ENCODE measurements at regions not wholly inside any gene's neighbourhood (a gene's known extent, or its start where the extent isn't known, plus 50 kb on each side); places are given as distances from the start of the nearest gene placed in this dataset.

GRCh38 chr3:21892104-21892503 is 141.1 kb upstream of the ZNF385D start:
- Mint-ChIP-seq H3K4me3 (ENCODE audit: unreplicated experiment) (no peak overlapping the region), H3K4me1 (ENCODE audit: unreplicated experiment) (no peaks in the 10 kb centered on the region), H3K27ac (ENCODE audit: unreplicated experiment) (no peak overlapping the region), H3K9me3 (ENCODE audit: unreplicated experiment) (no peaks in the 10 kb centered on the region), H3K27me3 (ENCODE audit: unreplicated experiment) (no peaks in the 10 kb centered on the region), H3K36me3 (ENCODE audit: low read depth, unreplicated experiment) (no peaks in the 10 kb centered on the region)
- no peak for DNase-seq (ENCODE audit: low spot score)
- no peak for TF ChIP-seq CTCF (IDR thresholded peaks at IDR 0.05; ENCODE audit: unreplicated experiment)

- TF ChIP-seq CTCF (IDR thresholded peaks at IDR 0.05; ENCODE audit: unreplicated experiment), result no peak
- no peak overlapping the region for H3K27ac Mint-ChIP-seq (ENCODE audit: unreplicated experiment)
- no peaks in the 10 kb centered on the region for H3K4me1 Mint-ChIP-seq (ENCODE audit: unreplicated experiment)
- H3K36me3 Mint-ChIP-seq (ENCODE audit: low read depth, unreplicated experiment), result no peaks in the 10 kb centered on the region
- no peak overlapping the region for H3K4me3 Mint-ChIP-seq (ENCODE audit: unreplicated experiment)
- H3K9me3 Mint-ChIP-seq (ENCODE audit: unreplicated experiment), result no peaks in the 10 kb centered on the region
- no peak for DNase-seq (ENCODE audit: low spot score)
- no peaks in the 10 kb centered on the region for H3K27me3 Mint-ChIP-seq (ENCODE audit: unreplicated experiment)
These were observed 142.2 kb upstream of the ZNF385D start for GRCh38 chr3:21893242-21893641.

GRCh38 chr3:21894459-21895340 is 143.7 kb upstream of the ZNF385D start:
- TF ChIP-seq CTCF (IDR thresholded peaks at IDR 0.05; ENCODE audit: unreplicated experiment), result peak; percentile 64
- no peak for DNase-seq (ENCODE audit: low spot score)
- no peaks in the 10 kb centered on the region for H3K36me3 Mint-ChIP-seq (ENCODE audit: low read depth, unreplicated experiment)
- H3K27me3 Mint-ChIP-seq (ENCODE audit: unreplicated experiment), result no peaks in the 10 kb centered on the region
- H3K27ac Mint-ChIP-seq (ENCODE audit: unreplicated experiment), result no peak overlapping the region
- H3K4me1 Mint-ChIP-seq (ENCODE audit: unreplicated experiment), result no peaks in the 10 kb centered on the region
- no peak overlapping the region for H3K4me3 Mint-ChIP-seq (ENCODE audit: unreplicated experiment)
- H3K9me3 Mint-ChIP-seq (ENCODE audit: unreplicated experiment), result no peaks in the 10 kb centered on the region

- Mint-ChIP-seq H3K4me1 (ENCODE audit: unreplicated experiment) (no peaks in the 10 kb centered on the region), H3K27ac (ENCODE audit: unreplicated experiment) (no peak overlapping the region), H3K9me3 (ENCODE audit: unreplicated experiment) (no peaks in the 10 kb centered on the region), H3K4me3 (ENCODE audit: unreplicated experiment) (no peak overlapping the region), H3K27me3 (ENCODE audit: unreplicated experiment) (no peaks in the 10 kb centered on the region), H3K36me3 (ENCODE audit: low read depth, unreplicated experiment) (no peaks in the 10 kb centered on the region)
- no peak for DNase-seq (ENCODE audit: low spot score)
- TF ChIP-seq CTCF (IDR thresholded peaks at IDR 0.05; ENCODE audit: unreplicated experiment), result no peak
These were observed 147.3 kb upstream of the ZNF385D start for GRCh38 chr3:21898316-21898715.

GRCh38 chr3:21901484-21901883 is 150.5 kb upstream of the ZNF385D start:
- H3K4me1 Mint-ChIP-seq (ENCODE audit: unreplicated experiment), result no peaks in the 10 kb centered on the region
- no peaks in the 10 kb centered on the region for H3K27me3 Mint-ChIP-seq (ENCODE audit: unreplicated experiment)
- DNase-seq (ENCODE audit: low spot score), result no peak
- no peaks in the 10 kb centered on the region for H3K9me3 Mint-ChIP-seq (ENCODE audit: unreplicated experiment)
- no peak overlapping the region for H3K4me3 Mint-ChIP-seq (ENCODE audit: unreplicated experiment)
- TF ChIP-seq CTCF (IDR thresholded peaks at IDR 0.05; ENCODE audit: unreplicated experiment), result no peak
- H3K27ac Mint-ChIP-seq (ENCODE audit: unreplicated experiment), result no peak overlapping the region
- no peaks in the 10 kb centered on the region for H3K36me3 Mint-ChIP-seq (ENCODE audit: low read depth, unreplicated experiment)

Data from endothelial cell (in vitro differentiated cells).